IPS-11a (cell line): ENCODE measurements at regions not wholly inside any gene's neighbourhood (a gene's known extent, or its start where the extent isn't known, plus 50 kb on each side); places are given as distances from the start of the nearest gene placed in this dataset.
"Not testable (repeated sequence)": the region's sequence is repeated elsewhere in the genome, so short reads cannot be mapped to it uniquely, and the experiment has no call there.

ENCODE experiments used
- H3K4me3 ChIP-seq: one replicate; pipeline ENCODE4 v1.5.1; 2013; ENCODE audit warnings: low read depth, low read length, control low read depth

DNA sequence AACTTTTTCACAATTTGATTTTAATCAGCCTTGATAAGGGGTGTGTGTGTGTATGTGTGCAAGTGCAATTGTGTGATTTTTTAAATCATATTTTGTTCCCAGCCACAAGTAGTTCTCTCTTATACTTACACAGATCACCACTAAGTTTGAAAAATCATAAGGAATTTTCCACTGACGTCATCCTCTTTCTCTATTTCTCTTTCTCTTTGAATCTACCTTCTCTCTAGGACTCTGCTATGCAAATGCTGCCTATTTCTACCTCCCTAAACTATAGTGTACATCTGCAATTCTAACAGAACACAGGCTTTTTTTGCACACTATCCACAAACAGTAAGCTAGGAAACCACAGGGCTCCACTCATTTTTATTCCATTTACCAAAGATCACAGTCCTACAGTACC lies 254.6 kb upstream of the CYLC2 start:
- no peak overlapping the region for H3K4me3 ChIP-seq

DNA sequence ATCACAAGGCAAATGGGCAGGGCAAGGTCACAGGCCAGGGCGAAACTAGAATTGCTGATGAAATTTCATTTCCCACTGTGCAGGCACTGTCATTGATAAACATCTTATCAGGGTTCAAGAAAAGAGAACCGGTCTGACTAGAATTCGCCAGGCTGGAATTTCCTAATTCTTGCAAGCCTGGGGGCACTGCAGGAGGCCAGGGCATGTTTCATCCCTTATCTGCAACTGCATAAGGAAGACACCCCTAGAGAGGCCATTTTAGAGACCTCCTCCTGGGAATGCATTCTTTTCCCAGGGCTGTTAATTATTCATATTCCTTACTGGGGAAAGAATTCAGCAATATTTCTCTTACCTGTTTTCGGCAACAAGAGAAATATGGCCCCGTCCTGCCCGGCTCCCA lies 266.2 kb upstream of the CYLC2 start:
- H3K4me3 ChIP-seq = no peak overlapping the region

DNA sequence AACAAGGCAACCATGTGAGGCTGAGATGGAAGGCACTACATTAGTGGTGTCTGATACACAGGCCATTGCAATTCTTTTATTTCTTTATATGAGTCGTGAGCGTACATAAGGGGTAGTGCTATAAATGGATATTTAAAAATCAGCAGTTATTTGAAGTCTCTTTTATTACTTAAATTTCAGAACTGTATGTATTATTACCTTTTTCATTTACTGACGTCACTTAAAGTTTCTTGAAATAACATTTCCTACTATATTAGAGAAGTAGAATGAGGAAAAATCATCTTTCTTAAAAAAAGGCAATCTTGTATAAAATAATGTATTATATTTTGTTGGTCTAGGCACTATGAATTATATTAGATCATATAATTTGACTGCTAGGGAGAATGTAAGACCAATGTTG lies 280.9 kb upstream of the CYLC2 start:
- H3K4me3 ChIP-seq = no peak overlapping the region

DNA sequence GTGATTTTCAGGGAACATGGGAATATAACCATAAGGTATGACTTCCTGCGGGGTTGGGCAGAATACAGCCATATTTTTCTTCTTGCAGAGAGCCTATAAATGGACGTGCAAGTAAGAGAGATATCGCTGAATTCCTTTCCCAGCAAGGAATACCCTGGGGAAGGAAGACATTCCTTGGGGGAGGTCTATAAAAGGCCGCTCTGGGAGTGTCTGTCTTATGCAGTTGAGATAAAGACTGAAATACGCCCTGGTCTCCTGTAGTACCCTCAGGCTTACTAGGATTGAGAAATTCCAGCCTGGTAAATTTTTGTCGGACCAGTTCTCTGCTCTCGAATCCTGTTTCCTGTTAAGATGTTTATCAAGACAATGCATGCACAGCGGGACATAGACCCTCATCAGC lies 282.2 kb upstream of the CYLC2 start:
- H3K4me3 ChIP-seq = not testable (repeated sequence)

DNA sequence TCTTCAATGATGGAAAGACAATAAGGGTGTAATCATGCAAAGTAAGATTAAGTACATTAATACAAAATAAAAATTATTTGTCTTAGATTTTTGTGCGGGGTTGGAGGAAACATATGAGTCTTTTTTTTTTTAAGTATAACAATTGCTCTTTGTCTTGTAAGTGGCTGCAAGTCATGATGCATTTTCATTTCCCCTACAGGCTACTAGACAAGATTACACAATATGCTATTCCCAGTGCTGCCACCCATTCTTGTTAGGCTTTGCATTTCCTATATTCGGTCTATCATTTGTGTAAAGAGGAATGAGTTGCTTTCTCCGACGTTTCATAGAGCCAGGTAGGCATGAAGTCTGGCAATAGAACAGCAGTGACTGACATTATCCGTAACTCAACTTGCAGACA lies 294.2 kb upstream of the CYLC2 start:
- H3K4me3 ChIP-seq = no peak overlapping the region

DNA sequence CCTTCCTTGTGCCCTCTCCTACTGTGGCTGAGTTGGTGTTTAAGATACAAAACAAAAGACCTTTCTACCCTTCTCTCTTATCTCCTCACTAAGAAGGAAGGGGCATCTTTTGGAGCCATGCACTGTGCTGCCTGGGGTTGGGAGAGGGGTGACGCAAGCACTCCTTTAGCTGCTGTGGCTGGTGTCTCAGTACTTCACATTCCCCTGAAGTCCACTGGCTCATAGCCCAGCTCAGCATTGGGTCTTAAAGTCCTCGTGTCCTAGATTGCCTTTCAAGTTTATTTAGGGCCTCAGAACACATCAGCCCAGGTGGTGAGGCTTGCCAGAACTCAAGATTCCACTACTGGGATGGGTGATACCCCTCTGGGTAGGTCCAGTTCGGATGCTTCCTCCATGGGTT lies 325.9 kb upstream of the CYLC2 start:
- H3K4me3 ChIP-seq = no peak overlapping the region

DNA sequence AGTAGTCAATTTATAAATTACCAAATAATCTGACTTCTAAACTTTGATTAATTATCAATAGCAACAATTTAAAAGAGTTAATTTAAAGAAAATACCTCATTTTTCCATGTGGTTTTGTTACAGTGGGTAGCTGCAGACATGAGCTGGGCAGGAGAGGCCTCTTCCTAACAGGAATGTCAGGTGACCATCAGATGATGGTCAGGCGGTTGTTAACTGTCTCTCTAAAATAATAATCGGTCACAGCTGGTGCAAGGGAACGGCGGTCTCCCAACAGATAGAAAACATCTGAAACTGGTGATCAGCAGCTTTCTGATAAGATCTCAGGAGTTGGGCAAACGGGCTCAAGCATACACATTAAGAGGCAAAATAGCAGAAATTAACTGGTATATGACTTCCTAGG lies 342.7 kb upstream of the CYLC2 start:
- no peak overlapping the region for H3K4me3 ChIP-seq

DNA sequence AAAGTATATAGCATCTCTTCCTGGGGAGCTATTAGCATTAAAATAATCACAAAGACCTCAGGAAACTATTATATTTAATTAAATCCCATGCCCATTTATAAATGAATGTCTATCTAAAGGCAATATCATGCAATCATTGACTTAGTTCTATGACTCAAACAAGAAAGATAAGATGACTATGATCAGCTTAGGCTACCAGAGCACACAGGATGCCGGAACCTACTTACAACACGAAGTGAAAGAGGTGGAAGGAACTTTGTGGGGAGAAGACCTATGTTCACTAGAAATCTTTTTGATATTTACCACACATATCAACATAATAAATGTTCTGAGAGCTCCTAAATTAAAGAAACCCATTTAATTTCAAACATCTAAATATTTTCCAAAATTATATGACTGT lies 344.2 kb upstream of the CYLC2 start:
- no peak overlapping the region for H3K4me3 ChIP-seq

DNA sequence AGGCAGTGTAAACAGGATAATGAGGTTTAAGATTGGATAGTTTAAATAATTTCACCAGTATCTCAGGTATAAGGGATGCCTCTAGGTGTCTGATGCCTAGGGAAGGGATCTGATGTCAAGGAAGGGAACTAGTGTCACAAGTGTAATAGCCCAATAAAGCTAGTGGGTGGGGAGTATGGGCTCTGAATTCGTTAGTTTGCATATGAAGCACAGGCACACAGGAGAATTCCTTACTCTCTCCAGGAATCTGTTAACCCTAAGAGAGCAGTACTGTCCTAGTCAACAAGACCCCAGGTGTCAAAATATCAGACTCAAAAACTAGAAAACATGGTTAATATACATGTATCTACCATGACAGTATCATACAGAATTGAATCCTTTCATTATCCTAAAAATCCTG lies 352.5 kb upstream of the CYLC2 start:
- H3K4me3 ChIP-seq = no peak overlapping the region

DNA sequence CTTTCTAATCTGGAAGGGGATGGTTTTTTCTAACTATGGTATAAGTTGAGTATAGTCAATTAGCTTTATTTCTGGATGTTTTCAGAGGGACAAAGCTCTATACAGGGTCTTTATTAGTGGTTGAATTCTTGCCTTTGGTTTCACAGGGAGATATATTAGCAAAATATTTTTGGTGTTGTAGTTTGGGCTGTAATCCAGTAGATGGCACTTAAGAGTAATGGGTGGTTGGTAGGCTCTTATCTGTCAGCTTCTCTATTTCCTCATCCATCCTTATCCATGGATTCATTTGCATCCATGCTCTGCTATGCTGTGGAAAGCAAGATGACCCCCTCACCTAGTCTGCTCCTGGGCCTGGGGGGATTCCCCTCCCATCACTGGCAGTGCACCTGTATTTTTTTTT lies 363.6 kb upstream of the CYLC2 start:
- H3K4me3 ChIP-seq = no peak overlapping the region

DNA sequence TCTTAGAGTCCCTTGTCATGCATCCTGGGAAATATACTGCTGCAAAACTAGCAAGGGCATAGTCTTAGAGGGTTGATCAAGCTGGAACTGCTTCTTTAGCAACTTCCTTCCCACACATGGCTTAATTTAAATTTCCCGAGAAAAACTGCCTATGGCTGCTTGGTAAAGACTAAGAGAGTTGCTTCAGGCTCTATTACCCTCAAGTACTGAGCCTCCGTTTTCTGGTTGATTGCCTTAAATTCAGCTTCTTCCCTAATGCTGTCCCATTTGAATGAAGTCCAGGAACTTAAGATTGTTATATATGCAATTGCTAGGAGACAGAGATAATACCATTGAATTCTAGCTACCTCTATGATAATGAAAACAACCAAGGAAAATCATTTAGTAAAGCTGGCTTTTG lies 385.7 kb upstream of the CYLC2 start:
- no peak overlapping the region for H3K4me3 ChIP-seq

DNA sequence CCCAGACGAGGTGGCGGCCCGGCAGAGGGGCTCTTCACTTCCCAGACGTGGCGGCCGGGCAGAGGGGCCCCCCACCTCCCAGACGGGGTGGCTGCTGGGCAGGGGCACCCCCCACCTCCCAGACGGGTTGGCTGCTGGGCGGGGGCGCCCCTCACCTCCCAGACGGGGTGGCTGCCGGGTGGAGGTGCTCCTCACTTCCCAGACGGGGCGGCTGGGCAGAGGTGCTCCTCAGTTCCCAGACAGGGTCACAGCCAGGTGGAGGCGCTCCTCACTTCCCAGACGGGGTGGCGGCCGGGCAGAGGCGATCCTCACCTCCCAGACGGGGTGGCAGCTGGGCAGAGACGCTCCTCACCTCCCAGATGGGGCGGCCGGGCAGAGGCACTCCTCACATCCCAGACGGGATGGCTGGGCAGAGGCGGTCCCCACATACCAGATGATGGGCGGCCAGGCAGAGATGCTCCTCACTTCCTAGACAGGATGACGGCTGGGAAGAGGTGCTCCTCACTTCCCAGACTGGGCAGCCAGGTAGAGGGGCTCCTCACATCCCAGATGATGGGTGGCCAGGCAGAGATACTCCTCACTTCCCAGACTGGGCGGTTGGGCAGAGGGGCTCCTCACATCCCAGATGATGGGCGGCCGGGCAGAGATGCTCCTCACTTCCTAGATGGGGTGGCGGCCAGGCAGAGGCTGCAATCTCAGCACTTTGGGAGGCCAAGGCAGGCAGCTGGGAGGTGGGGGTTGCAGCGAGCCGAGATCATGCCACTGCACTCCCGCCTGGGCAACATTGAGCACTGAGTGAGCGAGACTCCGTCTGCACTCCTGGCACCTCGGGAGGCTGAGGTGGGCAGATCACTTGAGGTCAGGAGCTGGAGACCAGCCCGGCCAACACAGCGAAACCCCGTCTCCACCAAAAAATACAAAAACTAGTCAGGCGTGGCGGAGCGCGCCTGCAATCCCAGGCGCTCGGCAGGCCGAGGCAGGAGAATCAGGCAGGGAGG lies 391.6 kb upstream of the CYLC2 start:
- not testable (repeated sequence) for H3K4me3 ChIP-seq

DNA sequence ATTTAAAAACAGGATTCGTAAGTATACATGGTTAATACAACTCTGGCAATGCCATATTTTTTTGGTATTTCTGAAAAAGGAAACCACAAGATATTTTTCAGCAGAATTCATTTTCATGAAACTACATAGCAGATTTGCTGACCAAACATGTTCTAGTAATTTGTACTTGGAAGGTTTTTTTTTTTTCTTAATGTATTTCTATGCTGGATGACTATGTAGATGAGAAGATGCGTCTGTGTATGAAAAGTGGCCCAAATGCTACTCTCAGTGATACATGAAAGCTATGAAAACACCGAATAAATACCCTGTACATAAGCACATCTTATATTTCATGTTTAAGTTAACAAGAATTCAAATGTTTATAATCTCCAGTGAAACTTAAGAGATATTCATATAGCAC lies 400.9 kb upstream of the CYLC2 start:
- no peak overlapping the region for H3K4me3 ChIP-seq

DNA sequence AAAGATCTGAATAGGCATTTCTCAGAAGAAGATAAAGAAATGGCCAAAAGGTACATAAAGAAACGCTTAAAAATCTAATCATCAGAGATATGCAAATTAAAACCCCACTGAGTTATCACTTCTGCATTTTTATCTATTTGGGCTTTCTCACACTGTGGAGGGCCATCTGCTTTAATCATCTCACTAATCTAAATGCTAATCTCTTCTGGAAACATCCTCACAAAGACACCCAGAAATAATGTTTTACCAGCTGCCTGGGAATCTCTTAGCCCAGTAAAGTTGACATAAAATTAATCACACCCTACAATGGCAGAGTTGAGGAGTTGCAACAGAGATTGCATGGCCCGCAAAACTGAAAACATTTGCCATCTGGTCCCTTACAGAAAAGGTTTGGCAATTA lies 407.9 kb upstream of the CYLC2 start:
- no peak overlapping the region for H3K4me3 ChIP-seq

DNA sequence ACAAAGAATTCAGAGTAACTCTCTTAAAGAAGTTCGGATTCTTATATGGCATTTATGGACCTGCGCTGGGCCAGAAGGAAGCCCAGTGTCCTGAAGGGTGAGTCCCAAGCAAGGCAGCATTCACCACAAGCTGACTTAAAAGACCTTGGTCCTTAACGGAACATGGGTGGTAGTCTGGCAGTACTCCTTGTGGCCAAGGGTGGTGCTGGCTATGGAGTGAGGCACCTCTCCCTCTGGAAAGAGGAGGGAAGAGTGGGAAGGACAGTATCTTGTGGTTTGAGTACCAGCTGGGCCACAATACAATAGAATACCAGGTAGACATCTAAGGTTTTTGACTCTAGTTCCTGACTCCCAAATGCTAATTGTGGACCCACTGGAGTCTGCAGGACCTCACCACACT lies 425.7 kb upstream of the CYLC2 start:
- H3K4me3 ChIP-seq = no peak overlapping the region

DNA sequence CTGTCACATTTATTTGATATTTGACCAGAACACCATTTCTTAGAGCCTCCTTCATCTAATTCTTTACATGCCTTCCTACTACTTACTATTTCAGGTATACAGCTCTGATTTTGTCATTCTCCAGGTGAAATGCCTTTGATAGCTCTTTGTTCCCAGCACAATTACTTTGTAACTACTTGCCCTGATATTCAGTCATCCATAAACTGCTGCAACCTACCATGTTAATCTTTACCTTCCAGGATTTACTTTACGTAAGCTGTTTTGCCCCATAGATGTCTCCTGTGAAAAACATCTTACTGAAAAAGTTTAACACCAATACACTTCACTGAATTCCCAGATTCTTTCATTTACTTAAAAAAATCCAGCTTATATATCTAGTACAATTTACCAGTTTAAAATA lies 443.8 kb upstream of the CYLC2 start:
- no peak overlapping the region for H3K4me3 ChIP-seq

DNA sequence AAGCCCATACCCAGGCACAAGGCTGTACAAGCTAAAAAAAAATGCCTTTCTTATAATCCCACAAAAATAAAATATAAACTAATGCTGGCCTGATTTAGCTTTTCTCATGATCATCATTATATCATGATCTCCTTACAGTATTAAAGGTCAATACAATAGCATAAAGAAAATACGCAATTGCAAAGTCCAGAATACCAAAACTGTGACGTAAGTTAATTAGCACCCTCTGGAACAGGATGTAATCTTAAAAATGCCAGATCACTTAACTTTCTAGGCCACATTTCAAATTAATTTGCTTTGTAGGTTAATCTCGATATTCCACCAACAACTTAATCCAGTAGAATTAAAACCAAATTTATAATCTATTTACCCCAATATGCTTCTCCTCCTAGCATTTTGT lies 444.2 kb upstream of the CYLC2 start:
- no peak overlapping the region for H3K4me3 ChIP-seq

DNA sequence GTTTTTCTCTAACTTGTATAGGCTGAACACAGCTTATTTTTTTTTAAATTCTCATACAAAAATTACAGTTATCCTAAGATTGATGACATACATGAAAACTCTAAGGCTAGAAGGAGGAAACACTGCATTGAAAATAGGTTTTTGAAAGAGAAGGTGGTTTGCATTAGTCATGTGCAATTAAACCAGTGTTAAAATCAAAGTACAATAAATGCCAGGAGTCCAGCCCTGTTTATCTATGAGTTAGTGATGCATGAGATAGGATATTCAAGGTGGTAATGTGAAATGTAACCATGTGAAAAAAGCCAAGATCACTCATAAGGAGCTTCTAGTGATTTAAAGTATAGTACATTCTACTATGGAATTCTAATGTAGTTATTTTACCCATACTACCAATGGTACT lies 444.9 kb upstream of the CYLC2 start:
- no peak overlapping the region for H3K4me3 ChIP-seq

DNA sequence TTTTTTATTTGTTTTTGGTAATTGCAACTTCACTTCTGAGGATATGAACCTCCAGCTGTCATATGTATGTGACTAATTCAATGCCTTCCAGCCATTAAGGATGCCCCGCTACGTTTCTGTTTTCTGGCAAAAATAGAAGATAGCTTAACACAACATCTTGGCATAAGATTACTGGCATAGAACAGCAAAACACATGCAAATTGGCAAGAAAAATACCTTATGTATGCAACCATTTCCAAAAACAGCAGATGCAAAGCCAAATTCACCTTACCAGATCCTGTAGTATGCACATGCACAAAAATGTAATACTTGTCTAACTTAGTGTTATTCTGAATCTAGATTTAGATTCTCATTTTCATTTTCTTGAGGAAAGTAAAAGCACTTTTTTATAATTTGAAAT lies 461.1 kb upstream of the CYLC2 start:
- H3K4me3 ChIP-seq = no peak overlapping the region

DNA sequence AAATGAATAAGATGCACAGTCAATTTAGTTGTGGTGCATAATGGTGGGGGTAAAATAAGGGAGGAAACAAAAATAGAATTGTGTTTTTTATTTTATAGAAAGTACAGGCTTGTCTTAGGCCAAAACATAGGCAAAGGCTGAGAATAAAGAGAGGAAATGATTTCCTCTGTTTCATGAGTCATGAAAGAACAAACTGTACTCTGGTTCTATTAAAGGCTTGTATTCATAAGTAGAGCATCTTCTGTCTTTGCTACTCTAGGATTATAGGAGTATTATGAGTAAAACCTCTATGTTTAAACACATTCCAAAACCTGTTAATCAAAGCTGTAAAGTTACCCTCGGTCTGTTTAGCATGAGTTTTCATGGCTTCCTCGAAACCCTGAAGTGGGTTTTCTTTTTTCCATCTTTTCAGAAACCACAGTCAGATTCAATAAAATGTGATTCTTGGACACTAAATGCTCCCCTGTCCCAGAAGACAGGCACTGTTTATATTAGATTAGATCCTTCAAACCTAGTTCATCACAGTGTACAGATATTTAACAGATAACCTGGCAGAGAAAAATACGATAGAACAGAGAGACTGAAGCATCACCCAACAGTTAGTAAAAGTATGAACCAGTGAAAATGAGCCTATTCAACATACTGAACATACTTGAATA lies 473.9 kb upstream of the CYLC2 start:
- no peak overlapping the region for H3K4me3 ChIP-seq

DNA sequence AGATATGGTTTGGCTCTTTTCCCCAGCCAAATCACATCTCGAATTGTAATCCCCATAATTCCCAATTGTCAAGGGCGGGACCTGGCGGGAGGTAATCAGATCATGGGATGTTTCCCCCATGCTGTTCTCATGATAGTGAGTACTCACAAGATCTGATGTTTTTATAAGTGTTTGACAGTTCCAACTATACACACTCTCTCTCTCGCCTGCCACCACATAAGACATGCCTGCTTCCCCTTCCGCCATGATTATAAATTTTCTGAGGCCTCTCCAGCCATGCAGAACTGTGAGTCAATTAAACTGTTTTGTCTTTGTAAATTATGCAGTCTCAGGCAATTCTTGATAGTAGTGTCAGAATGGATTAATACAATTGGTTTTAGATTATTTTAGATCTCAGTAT lies 475.7 kb upstream of the CYLC2 start:
- no peak overlapping the region for H3K4me3 ChIP-seq

DNA sequence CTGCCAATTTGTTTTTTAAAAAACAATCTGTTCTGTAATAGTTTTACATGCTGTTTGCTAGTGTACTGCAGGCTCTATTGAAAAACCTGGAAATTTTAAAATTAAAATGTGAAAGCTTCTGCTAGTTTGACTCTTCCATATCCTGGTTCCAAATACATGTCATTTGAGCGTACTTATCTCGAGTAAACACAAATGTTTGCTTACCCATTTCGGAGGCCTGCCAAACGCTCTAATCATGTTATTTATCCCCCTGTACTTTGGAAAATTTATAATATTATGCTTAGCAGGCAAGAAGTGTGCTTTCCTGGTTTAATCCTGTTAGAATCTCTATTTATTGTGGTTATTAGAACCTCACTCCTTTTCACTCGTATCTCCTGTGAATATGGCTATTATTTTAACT lies 476.8 kb upstream of the CYLC2 start:
- no peak overlapping the region for H3K4me3 ChIP-seq
